ENCODE measurements at regions not wholly inside any gene's neighbourhood (a gene's known extent, or its start where the extent isn't known, plus 50 kb on each side); places are given as distances from the start of the nearest gene placed in this dataset.
A peak's percentile ranks its signal among the peaks of the same experiment; 100 is the strongest.

GRCh38 chr5:61969755-61970154 lies 336.3 kb upstream of the KIF2A start:
- no peak for DNase-seq

- DNase-seq = no peak
These were observed 335.8 kb upstream of the KIF2A start for GRCh38 chr5:61970218-61970617.

- no peak for DNase-seq
These were observed 331.3 kb upstream of the KIF2A start for GRCh38 chr5:61974680-61975079.

GRCh38 chr5:61981886-61982285 lies 324.1 kb upstream of the KIF2A start:
- no peak for DNase-seq

GRCh38 chr5:61991430-61991829 lies 314.6 kb upstream of the KIF2A start:
- DNase-seq = no peak

- DNase-seq = no peak
These were observed 314.1 kb upstream of the KIF2A start for GRCh38 chr5:61991866-61992265.

- no peak for DNase-seq
These were observed 312.6 kb upstream of the KIF2A start for GRCh38 chr5:61993295-61993927.

GRCh38 chr5:61994171-61994570 lies 311.8 kb upstream of the KIF2A start:
- no peak for DNase-seq

GRCh38 chr5:61995486-61995885 lies 310.5 kb upstream of the KIF2A start:
- no peak for DNase-seq

GRCh38 chr5:61999371-61999770 lies 306.6 kb upstream of the KIF2A start:
- no peak for DNase-seq

GRCh38 chr5:62000646-62001045 lies 305.4 kb upstream of the KIF2A start:
- DNase-seq = no peak

- DNase-seq = no peak
These were observed 304.4 kb upstream of the KIF2A start for GRCh38 chr5:62001640-62002039.

- no peak for DNase-seq
These were observed 303.6 kb upstream of the KIF2A start for GRCh38 chr5:62002436-62002835.

GRCh38 chr5:62005551-62005950 lies 300.5 kb upstream of the KIF2A start:
- DNase-seq = no peak

- DNase-seq = no peak
These were observed 298.5 kb upstream of the KIF2A start for GRCh38 chr5:62007457-62007856.

- no peak for DNase-seq
These were observed 294.8 kb upstream of the KIF2A start for GRCh38 chr5:62011089-62011664.

GRCh38 chr5:62017092-62017491 lies 288.9 kb upstream of the KIF2A start:
- no peak for DNase-seq

GRCh38 chr5:62029303-62029702 lies 276.7 kb upstream of the KIF2A start:
- no peak for DNase-seq

- DNase-seq = no peak
These were observed 275.7 kb upstream of the KIF2A start for GRCh38 chr5:62030326-62030725.

- DNase-seq = no peak
These were observed 268.0 kb upstream of the KIF2A start for GRCh38 chr5:62038024-62038423.

- no peak for DNase-seq
These were observed 264.8 kb upstream of the KIF2A start for GRCh38 chr5:62041156-62041756.

GRCh38 chr5:62042007-62042406 lies 264.0 kb upstream of the KIF2A start:
- no peak for DNase-seq

- DNase-seq = peak; percentile 16
These were observed 262.4 kb upstream of the KIF2A start for GRCh38 chr5:62043289-62044280.
